CD14-positive monocyte (primary cell): ENCODE measurements at regions not wholly inside any gene's neighbourhood (a gene's known extent, or its start where the extent isn't known, plus 50 kb on each side); places are given as distances from the start of the nearest gene placed in this dataset.
A peak's percentile ranks its signal among the peaks of the same experiment; 100 is the strongest.

Source experiments
- DNase-seq, 3 donors: peaks; one replicate each; pipeline ENCODE4 v3.0.0-alpha.2; 2011 to 2022
- H2AFZ ChIP-seq: 2 replicates; pipeline ENCODE4 v1.6.0; 2012; ENCODE audit warnings: mild to moderate bottlenecking, low read depth, low read length, inconsistent platforms; ENCODE audit not compliant: insufficient read depth, poor library complexity, severe bottlenecking
- H3K27ac ChIP-seq, 2 donors: 1 replicate in 1 of 2; 2 replicates in 1 of 2; pipeline ENCODE4 v1.5.1; 2012 to 2013; ENCODE audit warnings: low read length in 2 of 2, control low read depth in 1 of 2, inconsistent platforms in 1 of 2, low read depth in 1 of 2, mild to moderate bottlenecking in 1 of 2
- H3K27me3 ChIP-seq, 2 donors: one replicate each; pipeline versions ENCODE4 v1.6.0 to v1.6.1; 2011 to 2013; ENCODE audit warnings: low read length in 2 of 2; ENCODE audit not compliant: control insufficient read depth in 2 of 2, insufficient read depth in 2 of 2
- H3K36me3 ChIP-seq, 2 donors: replicated peaks in 1 of 2; 1 replicate in 1 of 2; 2 replicates in 1 of 2; pipeline versions ENCODE4 v1.5.1 to v1.6.1; 2012 to 2013; ENCODE audit warnings: low read length in 2 of 2, control low read depth in 1 of 2, inconsistent platforms in 1 of 2, mild to moderate bottlenecking in 1 of 2; ENCODE audit not compliant: insufficient read depth in 2 of 2, control insufficient read depth in 1 of 2
- H3K4me1 ChIP-seq, 2 donors: 1 replicate in 1 of 2; 2 replicates in 1 of 2; pipeline versions ENCODE4 v1.5.1 to v1.6.1; 2012 to 2013; ENCODE audit warnings: low read length in 2 of 2, control low read depth in 1 of 2, inconsistent platforms in 1 of 2, mild to moderate bottlenecking in 1 of 2, moderate library complexity in 1 of 2; ENCODE audit not compliant: insufficient read depth in 2 of 2, control insufficient read depth in 1 of 2
- H3K4me2 ChIP-seq: replicated peaks from 2 replicates; pipeline ENCODE3; 2012; ENCODE audit warnings: low read length, moderate library complexity, mild to moderate bottlenecking; ENCODE audit not compliant: poor library complexity, severe bottlenecking; ENCODE audit errors: extremely low read depth
- H3K4me3 ChIP-seq, 3 experiments: fragments of 200-600 bp in 1 of 3; sonication (generic) in 1 of 3; replicated peaks in 1 of 3; 1 replicate in 2 of 3; 2 replicates in 1 of 3; pipeline ENCODE4 v1.5.1; 2011 to 2013; ENCODE audit warnings: low read length in 3 of 3, mild to moderate bottlenecking in 3 of 3, control low read depth in 2 of 3, low read depth in 2 of 3, inconsistent platforms in 1 of 3, moderate library complexity in 1 of 3
- H3K79me2 ChIP-seq: 2 replicates; pipeline ENCODE4 v1.6.0; 2012; ENCODE audit warnings: mild to moderate bottlenecking, control low read depth, inconsistent platforms, low read length, moderate library complexity; ENCODE audit not compliant: insufficient read depth
- H3K9ac ChIP-seq: 2 replicates; pipeline ENCODE4 v1.6.0; 2017; ENCODE audit warnings: low read length, mild to moderate bottlenecking; ENCODE audit not compliant: insufficient read depth, poor library complexity, severe bottlenecking
- H3K9me3 ChIP-seq, 2 donors: replicated peaks in 1 of 2; 1 replicate in 1 of 2; 2 replicates in 1 of 2; pipeline versions ENCODE4 v1.5.1 to v1.6.1; 2012 to 2013; ENCODE audit warnings: low read length in 2 of 2, control low read depth in 1 of 2; ENCODE audit not compliant: control insufficient read depth in 1 of 2, insufficient read depth in 1 of 2
- H4K20me1 ChIP-seq: 2 replicates; pipeline ENCODE4 v1.6.0; 2012; ENCODE audit warnings: mild to moderate bottlenecking, low read length, control low read depth, moderate library complexity; ENCODE audit not compliant: insufficient read depth
- H3K27ac Mint-ChIP-seq, 7 donors: one replicate each; pipeline ENCODE4 v1.8.0; 2020; ENCODE audit warnings: mild to moderate bottlenecking in 7 of 7, mixed read lengths in 7 of 7, moderate library complexity in 6 of 7, inconsistent platforms in 2 of 7
- H3K27me3 Mint-ChIP-seq, 3 donors: one replicate each; pipeline ENCODE4 v1.8.0; 2021 to 2022; ENCODE audit warnings: low read depth in 3 of 3, mild to moderate bottlenecking in 3 of 3, mixed read lengths in 3 of 3, moderate library complexity in 3 of 3, inconsistent platforms in 1 of 3
- H3K36me3 Mint-ChIP-seq, 2 donors: one replicate each; pipeline ENCODE4 v1.8.0; 2020; ENCODE audit warnings: mixed read lengths in 2 of 2, inconsistent platforms in 1 of 2, mild to moderate bottlenecking in 1 of 2
- H3K4me1 Mint-ChIP-seq: one replicate; pipeline ENCODE4 v1.8.0; 2020; ENCODE audit warnings: mild to moderate bottlenecking, mixed read lengths
- H3K4me3 Mint-ChIP-seq, 2 donors: one replicate each; pipeline ENCODE4 v1.8.0; 2020; ENCODE audit warnings: mild to moderate bottlenecking in 2 of 2, mixed read lengths in 2 of 2, moderate library complexity in 1 of 2
- H3K9me3 Mint-ChIP-seq, 7 donors: one replicate each; pipeline ENCODE4 v1.8.0; 2020 to 2022; ENCODE audit warnings: mixed read lengths in 7 of 7, mild to moderate bottlenecking in 6 of 7, moderate library complexity in 6 of 7, inconsistent platforms in 2 of 7
- CTCF ChIP-seq: fragments of 200-600 bp; IDR thresholded peaks from one replicate; pipeline ENCODE4 v1.8.0; 2022; ENCODE audit warnings: antibody characterized with exemption, mild to moderate bottlenecking
- WGBS: methylation state at CpG from one replicate; pipeline ENCODE4 v1.1.5; 2013; ENCODE audit warnings: missing lambda C conversion rate; ENCODE audit not compliant: insufficient coverage; 5-methylcytosine and 5-hydroxymethylcytosine counted together
- intact Hi-C, 2 donors: fragments of 100-400 bp; cut with micrococcal nuclease; formaldehyde crosslinking; loops; one replicate each; pipeline versions ENCODE4 v1.15.0 to v1.15.1; 2023

DNA sequence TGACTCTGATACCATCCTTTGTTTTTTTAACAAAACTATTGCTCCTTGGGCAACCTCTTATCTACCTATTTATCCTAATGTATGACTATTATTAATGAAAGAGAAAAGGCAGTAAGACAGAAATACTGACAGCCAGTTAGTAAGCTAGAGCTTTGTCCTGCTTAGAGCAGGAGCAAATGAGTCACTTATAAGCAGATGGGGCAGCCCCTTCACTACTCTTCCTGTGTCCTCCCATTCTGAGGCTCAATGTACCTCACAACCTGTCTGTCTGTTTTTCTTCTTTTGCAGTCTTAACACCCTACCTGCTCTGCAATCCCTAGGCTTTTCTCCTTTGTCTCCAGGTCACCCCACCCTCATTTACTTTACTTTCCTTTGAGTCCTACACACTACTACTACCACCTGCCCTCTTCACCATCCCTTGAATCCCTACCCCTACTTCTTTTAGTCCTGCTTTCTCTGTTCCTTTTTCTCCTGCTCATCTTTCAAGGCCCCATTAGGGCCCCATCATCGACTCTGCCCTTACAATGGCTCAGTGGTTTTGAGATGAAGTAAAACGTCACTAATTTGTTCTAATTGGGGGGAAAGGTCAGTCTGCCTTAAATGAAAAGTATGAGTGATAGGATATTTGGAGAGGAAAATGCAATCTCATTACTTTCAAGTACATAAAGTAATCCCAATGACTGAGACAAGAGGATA is 294.3 kb downstream of the GUCY2F start:
- H3K27me3 ChIP-seq: no peaks in the 10 kb centered on the region
- H3K27me3 Mint-ChIP-seq: peaks cover 2 to 3% (median 3%) of the 10 kb centered on the region in 3 donors
- no peak overlapping the region for H3K4me2 ChIP-seq
- H3K9me3 Mint-ChIP-seq: peaks cover 0 to 4% (median 0%) of the 10 kb centered on the region in 7 donors
- intact Hi-C loops: no loop called here
- DNase-seq: no peak
- H3K27ac Mint-ChIP-seq: peak overlapping the region in 2 of 7 donors; percentile 11 to 66
- no peak overlapping the region for H3K4me3 ChIP-seq
- H3K9ac ChIP-seq: no peak overlapping the region
- H3K36me3 ChIP-seq: no peaks in the 10 kb centered on the region
- H2AFZ ChIP-seq: no peak overlapping the region
- TF ChIP-seq CTCF: no peak
- H3K4me1 ChIP-seq: no peaks in the 10 kb centered on the region
- H3K4me3 Mint-ChIP-seq: no peak overlapping the region
- no peaks in the 10 kb centered on the region for H3K4me1 Mint-ChIP-seq
- H3K36me3 Mint-ChIP-seq: no peaks in the 10 kb centered on the region
- H3K79me2 ChIP-seq: no peaks in the 10 kb centered on the region
- H3K27ac ChIP-seq: no peak overlapping the region
- no peaks in the 10 kb centered on the region for H4K20me1 ChIP-seq
- no peaks in the 10 kb centered on the region for H3K9me3 ChIP-seq
- WGBS: no CpG with 5 or more reads among the region's 2 CpGs

DNA sequence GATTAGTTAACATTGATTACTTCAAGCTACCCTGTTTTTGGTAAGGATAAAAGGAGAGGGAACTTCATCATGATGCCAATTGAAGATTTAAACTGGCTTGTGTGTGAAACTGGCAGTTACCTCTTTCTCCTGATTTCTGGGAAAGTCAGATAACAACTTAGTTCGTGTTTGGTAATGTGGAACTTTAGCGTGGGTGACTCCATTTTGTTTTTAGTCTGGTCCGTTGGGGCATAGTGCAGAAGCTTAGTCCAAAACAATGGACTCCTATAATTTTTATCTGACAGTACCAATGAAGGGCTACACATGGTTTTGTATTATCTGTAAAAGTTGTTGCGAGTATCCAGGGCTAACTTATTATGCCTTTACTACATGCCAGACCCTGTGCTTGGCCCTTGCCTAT is 294.9 kb downstream of the GUCY2F start:
- intact Hi-C loops: no loop called here
- H3K4me3 Mint-ChIP-seq: no peak overlapping the region
- H2AFZ ChIP-seq: no peak overlapping the region

More for the DNA sequence above, 294.9 kb downstream of the GUCY2F start:
- H3K27ac Mint-ChIP-seq: no peak overlapping the region
- no CpG with 5 or more reads among the region's 4 CpGs for WGBS
- H3K27me3 Mint-ChIP-seq: peaks cover 2 to 3% (median 3%) of the 10 kb centered on the region in 3 donors
- H3K4me2 ChIP-seq: no peak overlapping the region
- H3K9me3 Mint-ChIP-seq: peaks cover 0 to 3% (median 0%) of the 10 kb centered on the region in 7 donors
- H3K79me2 ChIP-seq: no peaks in the 10 kb centered on the region
- H3K9me3 ChIP-seq: no peaks in the 10 kb centered on the region
- no peak overlapping the region for H3K9ac ChIP-seq
- H4K20me1 ChIP-seq: no peaks in the 10 kb centered on the region
- H3K27me3 ChIP-seq: no peaks in the 10 kb centered on the region
- H3K36me3 ChIP-seq: no peaks in the 10 kb centered on the region
- no peak overlapping the region for H3K4me3 ChIP-seq
- TF ChIP-seq CTCF: no peak
- no peak for DNase-seq
- no peaks in the 10 kb centered on the region for H3K36me3 Mint-ChIP-seq
- no peaks in the 10 kb centered on the region for H3K4me1 ChIP-seq
- H3K4me1 Mint-ChIP-seq: no peaks in the 10 kb centered on the region
- H3K27ac ChIP-seq: no peak overlapping the region
